B cell (primary cell): ENCODE measurements at regions not wholly inside any gene's neighbourhood (a gene's known extent, or its start where the extent isn't known, plus 50 kb on each side); places are given as distances from the start of the nearest gene placed in this dataset.

Source experiments
- ATAC-seq: fragments of 200-7000 bp; cut with Tn5 transposase; one replicate; pipeline ENCODE4 v1.10.0; 2021; ENCODE audit warnings: low read depth, mild to moderate bottlenecking, moderate number of reproducible peaks, moderate library complexity
- CTCF ChIA-PET: fragments of 350-600 bp; sonication (Branson Sonifier 250); formaldehyde crosslinking; loops from one replicate; lab custom pipeline; 2021; ENCODE audit warnings: antibody characterized with exemption, inconsistent platforms; lab: Charles Lee
- POLR2A ChIA-PET: fragments of 350-600 bp; sonication (Branson Sonifier 250); formaldehyde crosslinking; loops from one replicate; lab custom pipeline; 2021; ENCODE audit warnings: antibody characterized with exemption; lab: Charles Lee
- DNase-seq: peaks from one replicate; pipeline ENCODE4 v3.0.0; 2013
- H2AFZ ChIP-seq: 2 replicates; pipeline ENCODE4 v1.6.1; 2012; ENCODE audit warnings: mild to moderate bottlenecking, low read depth, low read length; ENCODE audit not compliant: insufficient read depth, poor library complexity, severe bottlenecking
- H3K27ac ChIP-seq, 2 donors: 1 replicate in 1 of 2; 2 replicates in 1 of 2; pipeline ENCODE4 v1.5.1; 2012 to 2013; ENCODE audit warnings: low read length in 2 of 2, mild to moderate bottlenecking in 2 of 2, moderate library complexity in 1 of 2
- H3K27me3 ChIP-seq, 4 experiments: fragments of 200-600 bp in 1 of 4; sonication (generic) in 1 of 4; replicated peaks in 1 of 4; 1 replicate in 2 of 4; 2 replicates in 2 of 4; pipeline versions ENCODE4 v1.6.1 to v1.7.0; 2013 to 2016; ENCODE audit warnings: low read length in 3 of 4, mild to moderate bottlenecking in 2 of 4, mixed read lengths in 1 of 4, moderate library complexity in 1 of 4; ENCODE audit not compliant: insufficient read depth in 4 of 4, control insufficient read depth in 3 of 4; ENCODE audit errors: control extremely low read depth in 1 of 4
- H3K36me3 ChIP-seq, 2 experiments: replicated peaks in 1 of 2; 1 replicate in 1 of 2; 2 replicates in 1 of 2; pipeline versions ENCODE4 v1.6.1 to v1.7.1; 2013; ENCODE audit warnings: low read length in 1 of 2; ENCODE audit not compliant: insufficient read depth in 2 of 2, control insufficient read depth in 1 of 2; ENCODE audit errors: control extremely low read depth in 1 of 2, extremely low read depth in 1 of 2
- H3K4me1 ChIP-seq, 2 donors: fragments of 200-600 bp in 1 of 2; sonication (generic) in 1 of 2; 1 replicate in 1 of 2; 2 replicates in 1 of 2; pipeline versions ENCODE4 v1.5.1 to v1.6.1; 2013 to 2017; ENCODE audit warnings: low read length in 2 of 2; ENCODE audit not compliant: control insufficient read depth in 2 of 2, insufficient read depth in 2 of 2
- H3K4me2 ChIP-seq: replicated peaks from 2 replicates; pipeline ENCODE3; 2012; ENCODE audit warnings: mild to moderate bottlenecking, low read depth, low read length; ENCODE audit not compliant: poor library complexity, severe bottlenecking
- H3K4me3 ChIP-seq, 5 experiments: fragments of 200-600 bp in 1 of 5; sonication (generic) in 1 of 5; 1 replicate in 3 of 5; 2 replicates in 2 of 5; pipeline versions ENCODE4 v1.5.1 to v1.7.0; 2011 to 2016; ENCODE audit warnings: low read length in 4 of 5, mild to moderate bottlenecking in 4 of 5, low read depth in 2 of 5, control low read depth in 1 of 5, moderate library complexity in 1 of 5; ENCODE audit not compliant: insufficient read depth in 1 of 5; ENCODE audit errors: control extremely low read depth in 1 of 5, extremely low read depth in 1 of 5
- H3K79me2 ChIP-seq: fragments of 200-600 bp; sonication (generic); one replicate; pipeline ENCODE4 v1.6.0; 2016; ENCODE audit warnings: low read length; ENCODE audit not compliant: control insufficient read depth, insufficient read depth
- H3K9ac ChIP-seq: fragments of 200-600 bp; sonication (generic); 2 replicates; pipeline ENCODE4 v1.6.1; 2017; ENCODE audit warnings: mild to moderate bottlenecking, low read length, moderate library complexity
- H3K9me3 ChIP-seq, 3 donors: one replicate each; pipeline versions ENCODE4 v1.6.1 to v1.7.1; 2013; ENCODE audit warnings: low read length in 2 of 3; ENCODE audit not compliant: control insufficient read depth in 2 of 3, insufficient read depth in 1 of 3; ENCODE audit errors: control extremely low read depth in 1 of 3
- H4K20me1 ChIP-seq: 2 replicates; pipeline ENCODE4 v1.6.0; 2012; ENCODE audit warnings: mild to moderate bottlenecking, low read length; ENCODE audit not compliant: insufficient read depth, control insufficient read depth, poor library complexity, severe bottlenecking
- H3K27ac Mint-ChIP-seq: one replicate; pipeline ENCODE4 v1.8.0; 2021; ENCODE audit warnings: mixed read lengths
- H3K27me3 Mint-ChIP-seq: one replicate; pipeline ENCODE4 v1.8.0; 2021; ENCODE audit warnings: mixed read lengths
- H3K4me1 Mint-ChIP-seq: one replicate; pipeline ENCODE4 v1.8.0; 2021; ENCODE audit warnings: mixed read lengths
- H3K4me3 Mint-ChIP-seq: one replicate; pipeline ENCODE4 v1.8.0; 2021; ENCODE audit warnings: mixed read lengths
- H3K9me3 Mint-ChIP-seq: one replicate; pipeline ENCODE4 v1.8.0; 2022; ENCODE audit warnings: mixed read lengths; ENCODE audit not compliant: insufficient read depth
- CTCF ChIP-seq: fragments of 200-600 bp; IDR thresholded peaks from one replicate; pipeline ENCODE4 v1.8.0; 2022; ENCODE audit warnings: antibody characterized with exemption, mild to moderate bottlenecking
- EZH2 ChIP-seq: IDR thresholded peaks from 2 replicates; pipeline ENCODE4 v1.6.1; 2012; ENCODE audit warnings: borderline replicate concordance, low read depth, mild to moderate bottlenecking, moderate library complexity, low read length; ENCODE audit not compliant: insufficient read depth, poor library complexity, severe bottlenecking
- WGBS: methylation state at CpG from one replicate; pipeline ENCODE4 v1.1.5; 2013; ENCODE audit warnings: missing lambda C conversion rate; ENCODE audit not compliant: insufficient coverage; 5-methylcytosine and 5-hydroxymethylcytosine counted together
- intact Hi-C: fragments of 100-400 bp; cut with micrococcal nuclease; formaldehyde crosslinking; loops from one replicate; pipeline ENCODE4 v1.10.0; 2022

GRCh38 chr12:105955976-105956375, 182.8 kb downstream of the NUAK1 start:
- ChIA-PET POLR2A (no interaction called here), CTCF (no interaction called here)
- Mint-ChIP-seq H3K27ac (no peak overlapping the region), H3K4me1 (no peaks in the 10 kb centered on the region), H3K4me3 (no peak overlapping the region), H3K27me3 (peaks cover 8% of the 10 kb centered on the region), H3K9me3 (no peaks in the 10 kb centered on the region)
- H3K36me3 ChIP-seq, result no peaks in the 10 kb centered on the region
- intact Hi-C loops, result no loop called here
- H3K79me2 ChIP-seq, result no peaks in the 10 kb centered on the region
- no peak overlapping the region for H2AFZ ChIP-seq
- H3K4me3 ChIP-seq, result no peak overlapping the region
- no peaks in the 10 kb centered on the region for H3K4me1 ChIP-seq
- H3K27ac ChIP-seq, result no peak overlapping the region
- ATAC-seq (no peak), DNase-seq (no peak)
- no peaks in the 10 kb centered on the region for H3K9me3 ChIP-seq
- TF ChIP-seq CTCF (no peak), EZH2 (no peak)
- no peaks in the 10 kb centered on the region for H4K20me1 ChIP-seq
- no peak overlapping the region for H3K9ac ChIP-seq
- no peak overlapping the region for H3K4me2 ChIP-seq
- H3K27me3 ChIP-seq, result no peaks in the 10 kb centered on the region
- no CpG with 5 or more reads among the region's 2 CpGs for WGBS

GRCh38 chr12:105956662-105957457, 181.9 kb downstream of the NUAK1 start:
- no peak overlapping the region for H3K9ac ChIP-seq
- ChIA-PET CTCF (no interaction called here), POLR2A (no interaction called here)
- no peak for TF ChIP-seq EZH2
- no peak for TF ChIP-seq CTCF
- H3K4me3 ChIP-seq, result no peak overlapping the region
- Mint-ChIP-seq H3K4me1 (no peaks in the 10 kb centered on the region), H3K27me3 (peaks cover 8% of the 10 kb centered on the region), H3K27ac (no peak overlapping the region), H3K4me3 (no peak overlapping the region), H3K9me3 (no peaks in the 10 kb centered on the region)
- WGBS, result 71% methylated on average over 1 of the region's 2 CpGs
- H3K27me3 ChIP-seq, result no peaks in the 10 kb centered on the region
- H3K9me3 ChIP-seq, result no peaks in the 10 kb centered on the region
- no peak overlapping the region for H3K27ac ChIP-seq
- intact Hi-C loops, result no loop called here
- no peak for DNase-seq
- no peaks in the 10 kb centered on the region for H3K79me2 ChIP-seq
- H3K4me2 ChIP-seq, result no peak overlapping the region
- no peak overlapping the region for H2AFZ ChIP-seq
- H3K36me3 ChIP-seq, result no peaks in the 10 kb centered on the region
- H4K20me1 ChIP-seq, result no peaks in the 10 kb centered on the region
- no peaks in the 10 kb centered on the region for H3K4me1 ChIP-seq
- ATAC-seq, result no peak
